NCI-H146 treated with DMSO at 0.1 percent for 48 hours (cell line): ENCODE measurements at regions not wholly inside any gene's neighbourhood (a gene's known extent, or its start where the extent isn't known, plus 50 kb on each side); places are given as distances from the start of the nearest gene placed in this dataset.
A peak's percentile ranks its signal among the peaks of the same experiment; 100 is the strongest.

ENCODE experiments used
- DNase-seq: peaks from one replicate; lab custom pipeline; 2025; ENCODE audit not compliant: unreplicated experiment; lab: John Stamatoyannopoulos, UW

DNA sequence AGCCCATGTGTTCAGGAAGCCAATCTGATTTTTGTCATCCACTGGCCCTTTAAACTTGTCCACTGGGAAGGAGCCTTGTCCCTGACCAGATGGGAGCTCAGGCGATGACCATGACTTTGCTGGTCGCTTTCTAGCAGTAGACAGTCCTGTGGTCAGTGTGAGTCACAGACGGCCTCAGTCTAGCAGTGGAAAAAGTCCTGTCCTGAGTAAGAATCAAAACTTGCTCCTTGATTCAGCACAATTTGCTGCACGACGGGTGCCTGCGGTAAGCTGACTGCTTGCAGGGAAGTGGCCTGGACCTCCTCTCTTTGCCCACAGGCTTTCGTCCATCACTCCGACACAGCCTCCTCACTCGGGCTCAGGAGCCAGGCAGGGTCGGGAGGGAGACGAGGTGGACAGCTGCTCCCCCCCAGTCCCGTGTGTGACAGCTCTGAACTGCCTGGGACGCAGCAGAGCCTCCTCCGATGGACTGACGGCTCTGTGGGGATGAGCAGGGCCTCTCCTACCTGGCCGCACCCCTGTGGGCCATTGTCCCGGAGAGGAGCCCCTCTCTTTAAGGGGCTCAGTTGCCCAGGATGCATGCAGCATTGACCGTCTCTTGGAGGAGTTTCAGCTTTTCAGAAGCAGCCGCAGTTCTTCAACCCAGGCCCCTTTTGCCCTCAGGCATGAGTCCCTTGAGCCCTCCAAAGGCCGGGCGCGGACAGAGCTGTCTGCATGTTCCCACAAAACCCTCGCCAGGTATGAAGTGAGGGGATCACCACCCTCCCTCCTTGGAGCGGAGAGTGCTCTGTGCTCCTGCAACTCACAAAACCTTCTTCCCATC, 209.2 kb downstream of the ANKRD60 start:
- DNase-seq, result no peak

DNA sequence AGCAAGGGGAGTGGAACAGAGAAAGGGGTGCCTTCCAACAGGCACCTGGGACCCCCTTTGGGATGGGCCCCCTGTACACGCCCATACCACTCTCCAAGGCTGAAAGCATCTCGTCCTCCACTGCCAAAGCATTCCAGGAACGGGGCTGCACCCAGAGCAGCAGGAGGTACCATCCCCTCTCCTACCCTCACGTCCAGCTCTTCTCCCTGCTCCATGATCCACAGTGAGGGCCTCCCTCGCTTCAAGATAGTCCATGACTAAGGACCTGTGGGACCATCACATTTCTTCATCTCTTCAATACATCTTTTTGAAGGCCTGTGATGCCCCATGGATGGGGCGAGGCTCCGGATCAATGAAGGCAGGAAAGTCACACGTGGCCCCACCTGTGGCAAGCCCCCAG, 209.9 kb downstream of the ANKRD60 start:
- no peak for DNase-seq

DNA sequence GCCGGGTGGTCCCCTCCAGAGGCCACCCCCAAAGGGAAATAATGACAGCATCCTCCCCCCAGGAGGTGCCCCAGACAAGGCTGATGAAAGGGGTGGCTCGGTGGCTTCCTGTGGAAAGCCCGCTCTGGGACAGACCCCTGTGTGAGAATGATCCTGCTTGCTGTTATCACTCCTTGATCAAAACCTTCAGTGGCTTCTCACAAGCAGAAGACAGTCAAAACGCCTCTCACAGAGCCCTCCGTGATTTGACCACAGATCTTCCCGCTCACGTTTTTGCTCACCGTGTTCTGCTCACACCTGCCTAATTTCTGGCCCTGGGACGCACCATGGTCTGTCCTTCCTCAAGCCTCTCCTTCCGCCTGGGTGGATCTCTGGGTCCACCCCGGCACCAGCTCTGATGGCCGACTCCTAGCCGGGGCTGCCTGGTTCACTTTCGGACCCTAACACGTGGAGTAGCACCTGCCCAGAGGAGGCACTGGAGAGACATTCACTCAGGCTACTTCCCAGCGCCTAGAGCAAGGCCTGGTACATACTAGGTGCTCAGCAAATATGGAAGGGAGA, 210.4 kb downstream of the ANKRD60 start:
- no peak for DNase-seq

DNA sequence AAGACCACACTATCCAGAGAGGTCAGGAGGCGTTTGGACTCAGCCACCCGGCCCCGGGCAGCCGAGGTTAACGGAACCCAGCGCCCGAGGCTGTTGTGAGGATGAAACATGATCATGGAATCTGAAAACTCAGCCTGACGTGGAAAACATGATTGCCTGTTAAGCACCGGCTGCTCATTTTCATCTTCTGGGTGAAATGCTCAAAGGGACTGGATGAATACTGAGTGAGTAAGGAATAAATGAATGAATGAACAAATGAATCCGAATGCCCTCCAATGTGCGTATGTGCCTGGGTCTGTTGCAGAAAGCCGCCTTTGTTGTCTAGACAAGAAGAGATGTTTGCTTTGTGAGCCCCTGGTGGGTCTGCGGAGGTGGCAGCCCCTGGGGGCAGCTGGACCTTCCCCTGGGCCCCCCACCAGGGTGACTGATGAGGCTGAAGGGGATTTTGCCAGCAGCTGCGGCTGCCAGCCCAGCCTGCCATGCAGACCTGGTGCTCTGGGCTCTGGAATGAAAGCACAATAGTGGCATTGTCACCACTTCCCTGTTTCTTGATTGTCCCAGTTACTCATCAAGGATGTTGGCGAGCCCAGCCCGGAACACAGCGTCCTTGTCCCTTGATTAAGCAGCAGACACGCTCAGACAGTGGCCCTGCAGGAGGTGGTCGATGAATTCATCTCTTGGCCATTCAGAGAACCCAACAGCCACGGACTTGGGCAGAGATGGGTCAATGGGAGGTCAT, 211.1 kb downstream of the ANKRD60 start:
- DNase-seq, result peak; percentile 45

DNA sequence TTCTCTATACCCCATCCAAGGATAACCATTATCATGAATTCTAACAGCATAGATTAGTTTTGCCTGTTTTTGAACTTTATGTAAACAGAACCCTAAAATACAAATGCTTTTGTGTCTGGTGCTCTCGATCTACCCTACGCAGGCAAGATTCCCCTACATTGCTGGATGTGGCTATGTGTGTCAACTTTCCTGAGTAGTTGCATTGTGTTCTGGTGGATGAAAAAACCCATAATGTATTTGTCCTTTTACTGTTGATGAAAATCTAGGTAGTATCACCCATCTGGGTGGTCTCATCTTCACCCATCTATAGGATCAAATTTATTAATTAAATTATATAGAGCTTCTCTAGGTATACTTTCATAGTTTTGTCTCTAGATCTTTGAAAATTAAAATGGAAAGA, 211.7 kb downstream of the ANKRD60 start:
- DNase-seq, result no peak

DNA sequence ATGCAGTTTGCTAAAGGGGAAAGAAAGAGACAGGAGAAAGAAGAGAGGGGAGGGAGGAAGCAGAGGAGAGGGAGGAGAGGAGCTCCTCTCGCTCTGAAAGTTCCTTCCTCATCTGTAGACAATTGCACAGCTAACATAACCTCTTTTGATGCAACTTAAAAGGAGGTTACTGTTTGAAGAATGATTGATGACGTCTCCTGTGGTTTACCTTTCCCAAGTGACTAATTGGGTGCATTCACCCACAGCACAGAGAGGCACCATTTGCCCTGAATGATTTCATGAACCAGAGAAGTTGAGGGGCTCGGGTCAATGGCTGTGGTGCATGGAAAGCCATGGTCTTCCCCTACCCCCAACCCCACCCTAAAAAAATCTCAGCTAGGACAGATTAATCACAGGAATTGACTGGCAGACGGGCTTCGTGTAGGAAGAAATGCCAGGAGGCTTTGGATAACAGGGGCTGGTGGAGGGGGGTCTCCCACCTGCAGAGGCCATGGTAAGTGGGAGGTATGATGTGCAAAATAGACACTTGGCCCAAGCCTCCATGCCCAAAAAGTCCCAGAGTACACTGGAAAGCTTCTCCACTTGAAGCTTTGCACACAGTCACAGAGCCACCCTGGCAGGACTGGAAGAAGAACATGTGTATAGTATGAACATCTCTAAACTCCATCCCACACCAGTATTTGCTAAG, 213.7 kb downstream of the ANKRD60 start:
- no peak for DNase-seq

DNA sequence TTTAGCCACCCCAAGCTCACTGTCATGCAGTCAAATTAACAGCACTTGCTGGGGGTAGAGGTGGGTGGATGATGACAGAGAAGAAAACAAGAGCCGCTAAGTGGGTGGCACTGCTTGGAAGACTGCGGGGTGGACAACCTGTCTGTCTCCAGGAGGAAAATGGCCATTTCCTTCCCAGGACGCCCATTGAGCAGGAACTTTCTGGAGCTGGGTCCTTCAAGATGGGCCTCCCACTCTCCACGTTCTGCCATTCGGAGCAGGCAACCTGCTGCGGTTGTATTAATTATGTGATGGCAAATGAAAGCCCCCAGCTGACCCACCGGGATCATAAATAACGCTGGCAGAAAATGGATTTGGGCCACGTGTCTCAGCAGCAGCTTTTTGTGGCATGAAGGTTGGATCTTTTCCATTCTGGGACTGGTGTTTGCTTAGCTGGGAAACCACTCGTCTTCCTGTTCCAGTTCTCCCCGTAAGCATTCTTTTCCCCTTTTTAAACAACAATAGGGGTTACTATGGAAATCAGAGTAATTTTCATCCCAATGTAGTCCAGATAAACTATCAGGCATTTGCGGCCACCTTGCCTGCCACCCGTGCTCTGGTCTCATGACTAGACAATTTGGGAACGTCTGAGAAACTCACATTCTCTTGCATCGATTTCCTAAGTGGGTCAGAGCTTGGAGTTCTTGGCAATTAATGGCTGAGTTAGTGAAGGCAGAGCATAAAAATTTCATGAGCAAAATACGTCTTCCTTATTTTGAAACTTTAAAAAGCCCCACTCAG, 215.5 kb downstream of the ANKRD60 start:
- DNase-seq, result peak; percentile 32

DNA sequence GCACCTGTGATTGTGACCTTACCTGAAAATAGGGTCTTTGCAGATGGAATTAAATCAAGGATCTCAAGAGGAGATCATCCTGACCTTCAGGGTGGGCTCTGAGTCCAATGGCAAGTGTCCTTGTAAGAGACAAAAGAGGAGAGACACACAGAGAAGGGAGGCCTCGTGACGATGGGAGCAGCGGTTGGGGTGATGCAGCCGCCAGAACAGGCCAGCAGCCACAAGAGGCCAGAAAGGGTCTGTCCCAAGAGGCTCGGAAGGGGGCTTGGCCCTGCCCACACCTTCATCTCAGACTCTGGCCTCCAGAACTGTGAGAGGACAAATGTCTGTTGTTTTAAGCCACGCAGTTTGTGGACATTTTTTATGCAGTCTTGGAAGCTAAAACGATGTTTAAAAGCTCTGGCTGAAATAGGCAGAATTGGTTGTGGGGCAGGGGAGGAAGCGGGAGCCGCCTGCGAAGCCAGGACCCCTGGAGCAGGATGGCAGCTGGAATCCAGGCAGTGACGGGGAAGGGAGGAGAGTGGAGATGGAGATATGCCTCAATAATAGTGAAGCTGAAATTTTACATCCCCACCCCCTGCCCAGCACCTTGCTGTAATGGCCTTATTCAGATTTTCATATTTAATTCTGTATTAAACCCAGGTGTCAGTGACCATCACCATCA, 216.4 kb downstream of the ANKRD60 start:
- no peak for DNase-seq

DNA sequence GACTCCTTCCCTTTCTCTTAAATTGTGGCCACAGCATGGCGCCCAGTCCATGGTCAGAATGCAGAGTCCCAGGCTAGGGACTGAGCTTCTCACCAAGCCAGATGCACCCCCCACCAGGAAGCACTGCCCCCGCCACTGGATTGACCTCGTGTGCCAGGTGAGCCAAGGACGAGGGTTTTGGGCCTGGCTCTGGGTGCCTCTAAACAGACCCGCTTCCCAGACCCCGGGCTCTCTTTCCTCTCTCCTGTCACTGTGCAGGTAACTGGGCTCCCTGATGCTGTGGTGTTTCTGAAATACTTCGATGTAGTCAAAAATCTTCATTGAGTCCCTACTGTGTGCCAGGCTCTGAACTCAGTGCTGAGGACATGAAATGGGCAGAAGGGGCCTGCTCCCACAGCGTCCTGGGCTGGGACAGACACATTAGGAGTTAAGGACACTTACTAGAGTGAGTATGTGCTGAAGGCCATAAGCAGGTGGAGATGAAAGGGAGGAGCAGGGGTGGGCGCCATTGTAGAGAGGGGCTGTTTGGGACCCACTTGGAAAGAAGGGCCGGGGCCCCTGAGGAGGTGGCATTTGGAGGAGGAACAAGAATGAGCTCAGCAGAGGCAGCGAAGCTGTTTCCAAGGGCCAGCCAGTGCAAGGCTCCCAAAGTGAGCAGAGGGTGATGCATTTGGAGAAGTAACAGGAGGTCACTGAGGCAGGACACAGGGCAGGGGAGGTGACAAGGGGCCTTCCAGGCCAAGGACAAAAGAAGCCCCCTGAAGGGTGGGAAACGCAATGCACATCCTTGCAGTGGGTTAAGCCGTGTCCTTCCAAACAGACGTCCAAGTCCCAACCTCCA, 217.1 kb downstream of the ANKRD60 start:
- no peak for DNase-seq

DNA sequence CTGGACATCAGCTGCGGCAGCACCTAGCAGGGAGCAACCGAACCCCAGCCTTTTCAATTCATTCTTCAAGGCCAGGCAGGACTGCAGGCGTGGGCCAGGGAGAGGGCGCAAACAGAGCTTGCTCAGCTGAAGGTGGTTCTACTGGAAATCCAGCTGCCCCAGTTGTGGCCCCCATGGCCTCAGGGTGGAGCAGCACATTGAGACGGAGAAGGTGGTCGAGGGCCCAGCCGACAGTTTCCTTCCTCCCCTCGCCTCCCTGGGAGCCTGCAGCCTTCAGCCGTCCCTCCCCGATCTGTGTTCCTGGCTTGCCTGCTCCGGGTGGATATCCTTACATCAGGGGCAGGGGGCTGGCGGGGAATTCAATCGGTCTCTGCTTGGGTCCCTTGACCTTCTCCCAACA, 217.8 kb downstream of the ANKRD60 start:
- no peak for DNase-seq

DNA sequence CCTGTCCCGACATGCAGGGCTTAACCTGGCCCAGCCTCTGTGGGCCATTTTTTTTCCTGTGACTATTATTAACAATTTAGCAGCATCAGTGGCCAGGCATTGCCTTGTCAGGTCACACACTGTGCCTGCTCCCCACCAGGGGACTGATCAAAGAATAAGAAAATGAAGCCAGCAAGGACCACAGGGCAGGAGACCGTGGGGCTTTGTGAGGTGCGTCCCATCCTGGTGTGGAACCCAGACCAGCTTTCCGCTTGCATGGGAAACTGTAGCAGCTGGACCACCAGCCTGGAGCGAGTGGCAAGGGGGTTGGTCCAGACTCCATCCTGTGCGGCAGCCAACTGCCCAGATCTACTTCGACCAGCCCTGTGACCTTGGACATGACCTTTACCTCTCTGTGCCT, 218.3 kb downstream of the ANKRD60 start:
- no peak for DNase-seq

DNA sequence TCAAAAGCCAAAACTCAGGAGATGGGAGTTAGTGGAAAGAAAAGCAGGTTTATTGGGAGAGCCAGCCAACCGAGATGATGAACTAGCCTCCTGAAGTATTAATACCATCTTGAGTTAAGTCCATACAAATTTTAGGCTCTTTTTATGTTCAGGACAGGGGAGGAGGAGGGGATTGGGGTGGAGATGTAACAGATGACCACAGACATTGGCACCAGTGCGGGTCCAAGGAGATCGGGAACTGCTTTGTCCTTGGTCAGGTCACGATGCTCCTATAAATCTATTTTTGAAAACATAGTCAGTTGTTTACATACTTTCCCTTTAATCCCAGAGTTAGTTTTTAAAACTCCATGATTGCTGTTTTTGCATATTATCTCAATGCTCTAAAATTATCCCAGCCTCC, 219.6 kb downstream of the ANKRD60 start:
- DNase-seq, result no peak

DNA sequence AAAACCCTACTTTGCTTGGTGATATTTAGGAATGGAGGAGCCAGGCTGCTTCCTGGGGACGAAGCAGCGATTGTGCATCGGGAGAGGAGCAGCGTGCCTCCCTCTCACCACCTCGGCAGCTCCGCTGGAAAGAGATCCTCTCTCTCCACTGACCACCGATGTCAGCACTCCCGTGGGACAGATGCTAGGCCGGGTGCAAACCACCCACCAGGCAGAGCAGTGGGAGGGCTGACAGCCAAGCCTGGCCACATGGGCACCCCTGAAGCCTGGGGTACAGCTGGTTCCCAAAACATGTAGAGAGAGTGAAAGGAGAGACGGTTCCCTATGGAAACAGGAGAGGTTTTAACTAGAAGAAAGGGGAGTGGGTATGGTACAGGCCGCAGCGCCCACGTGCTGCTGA, 220.0 kb downstream of the ANKRD60 start:
- DNase-seq, result no peak

DNA sequence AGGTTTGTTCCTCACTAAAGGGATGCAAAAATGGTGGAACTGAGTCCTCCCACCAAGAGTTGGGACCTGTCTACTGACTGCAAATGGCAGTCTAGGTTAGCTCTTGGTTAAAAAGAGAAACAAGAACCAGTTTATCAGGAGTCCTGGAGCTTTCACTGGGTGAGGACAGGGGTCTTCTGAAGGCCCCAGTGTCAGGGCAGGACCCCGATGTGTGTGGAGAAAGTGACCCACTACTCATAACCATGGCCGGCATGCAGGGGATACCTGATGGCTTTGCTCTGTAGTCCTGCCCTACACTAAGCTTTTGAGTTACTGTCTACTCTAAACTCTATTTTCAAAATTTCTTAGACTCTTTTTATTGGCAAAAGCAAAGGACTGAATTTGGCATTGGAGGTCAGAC, 220.5 kb downstream of the ANKRD60 start:
- no peak for DNase-seq

DNA sequence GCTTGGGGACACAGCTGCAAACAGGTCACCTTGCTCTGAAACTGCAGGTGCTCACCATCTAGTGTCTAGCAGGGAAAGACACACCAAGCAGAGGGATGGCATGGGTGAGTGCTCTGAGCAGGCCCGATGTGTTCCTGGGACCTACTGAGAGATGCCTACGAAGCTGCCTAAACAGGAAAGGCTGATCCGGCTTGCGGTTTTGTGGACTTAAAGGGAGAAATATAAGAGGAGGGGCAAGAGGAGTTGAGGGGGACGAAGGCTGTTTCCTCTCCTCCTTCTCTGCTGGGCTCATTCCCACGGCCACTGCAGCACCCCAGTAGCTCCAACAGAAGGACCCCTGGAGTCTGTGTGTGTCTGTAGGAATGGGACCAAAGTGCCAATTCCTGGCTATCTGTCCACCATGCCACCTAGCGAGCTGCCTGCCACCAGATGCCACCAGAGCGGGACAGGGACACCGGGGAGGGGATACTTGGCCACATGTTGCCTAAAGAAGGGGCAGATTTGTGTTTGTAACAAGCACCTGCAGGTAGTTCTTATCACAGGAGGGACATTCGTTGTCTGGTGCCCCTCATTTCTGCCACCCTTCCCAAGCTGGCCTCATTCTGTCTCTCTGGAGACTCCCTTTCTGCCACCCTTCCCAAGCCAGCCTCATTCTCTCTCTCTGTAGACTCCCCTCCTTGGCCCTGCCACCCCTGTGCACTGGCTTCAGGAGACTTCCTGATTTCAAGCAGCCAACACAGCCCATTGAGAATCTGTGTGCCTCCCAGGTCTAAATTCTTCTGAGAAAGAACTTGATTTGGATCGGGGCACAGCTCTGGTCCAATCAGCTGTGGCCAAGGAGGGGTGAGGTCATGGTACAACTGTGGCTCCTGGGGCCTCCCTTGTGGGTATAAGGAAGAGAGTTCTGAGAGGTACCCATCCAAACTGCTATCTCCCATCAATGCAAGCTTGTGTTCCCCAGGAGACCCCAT, 221.8 kb downstream of the ANKRD60 start:
- no peak for DNase-seq

DNA sequence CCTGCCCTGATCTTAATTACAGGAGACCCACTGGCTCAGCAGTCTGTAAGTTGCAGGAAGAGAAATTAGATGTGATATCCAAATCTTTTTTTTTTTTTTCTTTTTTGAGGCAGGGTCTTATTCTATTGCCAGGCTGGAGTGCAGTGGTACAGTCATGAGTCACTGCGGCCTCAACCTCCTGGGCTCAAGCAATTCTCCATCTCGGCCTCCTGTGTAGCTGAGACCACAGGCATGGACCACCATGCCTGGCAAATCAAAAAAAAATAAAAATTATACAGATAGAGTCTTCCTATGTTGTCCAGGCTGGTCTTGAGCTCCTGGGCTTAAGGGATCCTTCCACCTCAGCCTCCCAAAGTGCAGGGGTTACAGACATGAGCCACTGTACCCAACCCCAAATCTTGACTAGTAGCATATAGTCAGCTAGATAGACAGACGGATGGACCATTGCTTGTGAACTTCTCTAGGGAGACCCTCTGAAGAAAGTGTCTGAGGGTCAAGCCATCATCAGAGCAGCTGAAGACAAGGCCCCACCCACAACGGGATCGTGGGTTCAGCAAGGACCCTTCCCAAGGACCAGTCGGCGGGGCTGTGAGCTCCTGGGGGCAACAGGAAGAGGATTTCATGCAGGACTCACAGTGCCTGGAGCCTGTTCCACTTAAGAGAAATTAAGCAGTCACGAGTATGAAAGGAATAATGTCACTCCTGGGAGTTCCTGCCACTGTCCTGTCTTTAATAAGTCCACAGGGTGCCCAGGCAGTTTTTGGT, 222.7 kb downstream of the ANKRD60 start:
- DNase-seq, result no peak

DNA sequence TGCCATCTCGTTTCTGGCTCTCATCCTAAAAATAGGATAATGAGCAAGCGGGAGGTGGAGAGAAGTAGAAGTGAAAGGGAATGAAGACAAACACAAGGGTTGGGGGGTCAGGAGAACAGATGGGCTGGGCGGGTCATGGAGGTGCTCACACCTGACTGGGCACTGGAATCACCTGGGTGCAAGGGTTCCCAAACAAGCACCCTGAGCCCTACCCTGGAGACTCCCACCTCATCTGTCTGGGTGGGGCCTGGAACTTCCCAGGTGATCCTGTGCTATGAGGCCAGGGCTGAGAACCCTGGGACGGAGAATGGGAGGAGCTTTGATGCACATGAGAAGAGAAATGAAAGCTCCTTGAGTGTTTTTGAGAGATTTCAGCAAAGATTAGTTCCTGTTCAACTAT, 223.6 kb downstream of the ANKRD60 start:
- no peak for DNase-seq

DNA sequence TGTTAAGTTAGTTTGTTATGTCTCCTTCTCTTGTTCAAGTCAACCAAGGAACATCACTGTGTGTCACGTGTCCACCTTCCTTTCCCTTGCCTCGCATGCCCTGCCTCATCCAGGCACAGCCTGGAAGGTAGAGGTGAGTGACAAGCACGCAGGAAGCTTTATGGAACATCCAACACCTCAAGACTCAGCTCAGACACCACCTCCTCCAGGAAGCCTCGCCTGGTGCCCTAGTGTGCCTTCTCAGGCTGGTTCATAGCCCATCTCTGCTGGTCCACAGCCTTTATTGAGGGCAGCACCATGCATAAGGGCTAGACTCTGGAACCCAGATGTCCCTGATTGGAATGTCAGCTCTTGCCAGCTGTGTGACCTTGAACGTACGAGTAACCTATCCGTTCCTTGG, 224.3 kb downstream of the ANKRD60 start:
- no peak for DNase-seq
